Lower leg skin (tissue), 4 donors: ENCODE measurements at regions not wholly inside any gene's neighbourhood (a gene's known extent, or its start where the extent isn't known, plus 50 kb on each side); places are given as distances from the start of the nearest gene placed in this dataset.
"Not testable (repeated sequence)": the region's sequence is repeated elsewhere in the genome, so short reads cannot be mapped to it uniquely, and the experiment has no call there.

ENCODE experiments used
- DNase-seq, 2 donors: peaks; one replicate each; pipeline ENCODE4 v3.0.0-alpha.2; 2019; ENCODE audit warnings: low spot score in 2 of 2
- H3K4me3 ChIP-seq: fragments of 200-600 bp; sonication (generic); 2 replicates; pipeline ENCODE4 v1.5.1; 2017; ENCODE audit warnings: mild to moderate bottlenecking, low read depth; ENCODE audit not compliant: poor library complexity, severe bottlenecking
- CTCF ChIP-seq, 3 donors: fragments of 450-650 bp; IDR thresholded peaks; one replicate each; pipeline ENCODE4 v1.5.1; 2016; ENCODE audit warnings: antibody characterized with exemption in 3 of 3, mild to moderate bottlenecking in 3 of 3, moderate library complexity in 2 of 3
- POLR2A ChIP-seq, 2 donors: fragments of 450-650 bp; IDR thresholded peaks; one replicate each; pipeline ENCODE4 v1.6.1; 2016 to 2017; ENCODE audit warnings: antibody characterized with exemption in 2 of 2, mild to moderate bottlenecking in 1 of 2, moderate library complexity in 1 of 2
- WGBS, 2 donors: methylation state at CpG; one replicate each; pipeline ENCODE4 v1.1.5; 2018; 5-methylcytosine and 5-hydroxymethylcytosine counted together
- intact Hi-C: fragments of 100-400 bp; cut with DNase I; formaldehyde crosslinking; loops from one replicate; pipeline ENCODE4 v1.15.0; 2023; ENCODE audit warnings: low total_unique reads

GRCh38 chr11:96486890-96487611 lies 97.2 kb downstream of the JRKL start:
- H3K4me3 ChIP-seq: no peak overlapping the region
- no peak for DNase-seq
- no peak for TF ChIP-seq POLR2A (IDR thresholded peaks at IDR 0.05)
- no peak for TF ChIP-seq CTCF (IDR thresholded peaks at IDR 0.05)
- 48 to 49% methylated on average over 12 to 13 of the region's 13 CpGs for WGBS, 2 donors
- intact Hi-C loops: no loop called here

- WGBS, 2 donors: 81 to 88% methylated on average over 3 of the region's 3 CpGs
- DNase-seq, H3K4me3 ChIP-seq, intact Hi-C loops: not testable (repeated sequence)
Measured at GRCh38 chr11:96488911-96489310, 99.1 kb downstream of the JRKL start.

GRCh38 chr11:96500440-96500839 lies 110.6 kb downstream of the JRKL start:
- DNase-seq: no peak
- WGBS, 2 donors: 68 to 76% methylated on average over 3 of the region's 3 CpGs
- intact Hi-C loops: no loop called here
- no peak overlapping the region for H3K4me3 ChIP-seq
- TF ChIP-seq CTCF (IDR thresholded peaks at IDR 0.05) (no peak), POLR2A (IDR thresholded peaks at IDR 0.05) (no peak)

GRCh38 chr11:96506041-96506440 lies 116.2 kb downstream of the JRKL start:
- intact Hi-C loops: no loop called here
- no peak for TF ChIP-seq CTCF (IDR thresholded peaks at IDR 0.05)
- TF ChIP-seq POLR2A (IDR thresholded peaks at IDR 0.05): no peak
- no peak for DNase-seq
- WGBS, 2 donors: 89 to 92% methylated on average over 1 of the region's 1 CpG
- no peak overlapping the region for H3K4me3 ChIP-seq

- WGBS, 2 donors: 79 to 82% methylated on average over 8 of the region's 8 CpGs
- H3K4me3 ChIP-seq: no peak overlapping the region
- no peak for DNase-seq
- intact Hi-C loops: no loop called here
- TF ChIP-seq CTCF (IDR thresholded peaks at IDR 0.05) (no peak), POLR2A (IDR thresholded peaks at IDR 0.05) (no peak)
Measured at GRCh38 chr11:96506953-96507354, 117.1 kb downstream of the JRKL start.

GRCh38 chr11:96508861-96509260 lies 119.0 kb downstream of the JRKL start:
- intact Hi-C loops: no loop called here
- WGBS, 2 donors: 82 to 83% methylated on average over 2 of the region's 2 CpGs
- TF ChIP-seq CTCF (IDR thresholded peaks at IDR 0.05): no peak
- TF ChIP-seq POLR2A (IDR thresholded peaks at IDR 0.05): no peak
- no peak overlapping the region for H3K4me3 ChIP-seq
- DNase-seq: no peak
